GM21360 (cell line): ENCODE measurements at regions not wholly inside any gene's neighbourhood (a gene's known extent, or its start where the extent isn't known, plus 50 kb on each side); places are given as distances from the start of the nearest gene placed in this dataset.
"Not testable (repeated sequence)": the region's sequence is repeated elsewhere in the genome, so short reads cannot be mapped to it uniquely, and the experiment has no call there.

Experiments
- ATAC-seq: cut with Tn5 transposase; IDR thresholded peaks from one replicate; pipeline ENCODE4 v1.9.1; 2021; ENCODE audit warnings: mild to moderate bottlenecking, moderate library complexity; ENCODE audit not compliant: unreplicated experiment

GRCh38 chr11:109965926-109966325 is 127.3 kb upstream of the ZC3H12C start:
- ATAC-seq = not testable (repeated sequence)

DNA sequence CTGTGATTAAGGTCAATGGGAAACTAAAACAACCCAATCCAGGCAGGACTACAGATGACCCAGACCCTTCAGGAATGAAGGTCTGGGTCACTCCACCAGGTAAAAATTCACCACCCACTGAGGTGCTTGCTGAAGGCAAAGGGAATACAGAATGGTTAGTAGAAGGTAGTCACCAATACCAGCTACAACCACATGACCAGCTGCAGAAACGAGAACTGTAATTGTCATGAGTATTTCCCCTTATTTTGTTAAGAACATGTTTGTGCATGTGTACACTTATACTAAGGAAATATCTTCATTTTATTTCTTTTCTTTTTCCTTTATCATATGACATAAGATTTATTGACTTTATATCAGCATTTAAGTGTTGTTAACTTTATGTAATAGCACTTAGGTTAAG is 126.1 kb upstream of the ZC3H12C start:
- not testable (repeated sequence) for ATAC-seq

GRCh38 chr11:109968299-109968698 is 124.9 kb upstream of the ZC3H12C start:
- ATAC-seq = no peak

- ATAC-seq = no peak
Observed at GRCh38 chr11:109968781-109969180, 124.4 kb upstream of the ZC3H12C start.

DNA sequence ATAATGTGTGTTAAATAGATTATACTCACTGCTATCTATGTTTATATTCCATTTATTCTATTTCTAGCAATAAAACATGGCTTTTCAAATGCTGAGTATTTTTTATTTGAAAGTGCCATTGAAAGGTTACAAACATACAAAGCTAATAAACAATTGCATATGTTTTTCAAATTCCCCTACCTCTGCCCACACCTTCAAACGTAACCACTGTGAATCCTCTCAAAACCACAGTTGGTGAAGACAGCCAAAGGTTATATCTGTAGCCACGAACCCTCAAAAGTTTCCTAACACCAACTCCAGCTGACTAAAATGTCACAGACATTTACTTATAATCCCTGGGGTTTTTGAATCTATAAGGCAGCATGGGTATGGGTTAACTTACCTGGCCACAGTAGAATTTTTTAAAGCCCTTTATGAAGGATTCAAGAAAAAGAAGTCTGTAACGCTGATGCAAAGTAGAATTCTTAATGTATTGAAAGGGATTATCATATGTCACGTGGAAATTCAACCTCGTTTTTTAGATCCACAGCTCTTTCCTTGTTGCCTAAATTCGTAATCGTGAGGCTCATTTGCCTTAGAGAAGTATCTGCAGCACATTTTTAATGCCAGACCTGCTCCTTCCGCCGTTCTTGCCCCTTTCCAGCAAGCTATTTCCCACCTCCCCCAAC is 122.5 kb upstream of the ZC3H12C start:
- peak; percentile 53 for ATAC-seq

DNA sequence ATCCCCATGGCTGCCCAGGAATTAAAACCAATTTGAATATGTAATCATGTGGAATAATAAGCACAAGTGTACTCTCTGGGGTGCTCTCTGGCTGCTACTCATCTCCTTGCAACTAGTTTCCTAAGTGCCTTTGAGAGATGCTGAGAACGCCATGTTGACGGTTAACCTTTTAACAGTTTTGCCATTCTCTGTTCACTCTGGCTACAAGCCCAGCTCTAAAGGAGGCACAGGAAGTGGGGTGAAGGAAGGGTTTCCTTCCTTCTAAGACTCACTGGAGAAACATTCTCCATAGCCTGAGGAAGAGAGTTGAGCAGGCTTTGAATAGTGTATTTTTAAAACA is 122.0 kb upstream of the ZC3H12C start:
- no peak for ATAC-seq

DNA sequence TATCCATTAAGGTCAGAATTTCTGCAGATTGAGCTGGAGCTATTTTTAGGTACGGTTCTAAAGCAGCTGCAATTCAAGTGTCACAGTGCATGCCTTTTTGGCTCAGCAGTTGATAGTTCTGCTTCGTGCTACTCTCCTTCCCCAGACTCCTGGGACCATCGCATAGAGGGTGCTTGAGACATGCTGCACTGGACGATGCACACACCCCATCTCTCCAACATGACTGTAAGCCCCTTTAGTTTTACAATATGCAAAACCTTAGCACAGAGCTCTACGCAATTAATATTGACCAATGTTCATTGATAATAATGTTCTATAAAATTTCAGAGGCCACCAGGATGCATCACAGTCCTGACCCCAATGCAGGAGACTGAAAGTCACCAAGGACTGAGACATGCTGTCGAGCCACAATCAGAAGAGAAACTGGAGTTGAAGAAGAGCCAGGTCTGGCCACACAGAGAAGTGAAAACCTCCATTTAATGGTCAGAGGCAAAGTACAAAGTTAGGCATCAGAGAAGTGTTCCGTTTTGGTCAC is 120.9 kb upstream of the ZC3H12C start:
- peak; percentile 64 for ATAC-seq

DNA sequence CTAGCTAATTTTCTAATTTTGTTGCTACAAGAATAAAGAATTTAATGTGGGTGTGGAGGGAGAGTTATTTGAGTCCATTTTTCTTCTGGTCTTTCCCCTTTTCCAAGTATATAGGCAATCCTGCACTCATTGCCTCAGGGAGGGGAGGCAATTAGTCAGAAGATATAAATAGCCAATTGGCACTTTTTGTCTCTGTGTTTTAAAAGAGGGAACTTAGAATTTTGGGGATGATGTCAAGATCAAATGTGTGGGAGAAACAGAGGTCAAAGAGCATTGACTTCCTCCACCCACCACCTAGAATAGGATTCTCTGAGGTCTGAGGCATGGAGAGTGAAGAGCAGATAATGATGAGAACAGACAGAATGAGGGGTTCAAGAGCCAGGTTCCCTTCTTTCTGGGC is 120.3 kb upstream of the ZC3H12C start:
- no peak for ATAC-seq

GRCh38 chr11:109973486-109973885 is 119.7 kb upstream of the ZC3H12C start:
- ATAC-seq = no peak

DNA sequence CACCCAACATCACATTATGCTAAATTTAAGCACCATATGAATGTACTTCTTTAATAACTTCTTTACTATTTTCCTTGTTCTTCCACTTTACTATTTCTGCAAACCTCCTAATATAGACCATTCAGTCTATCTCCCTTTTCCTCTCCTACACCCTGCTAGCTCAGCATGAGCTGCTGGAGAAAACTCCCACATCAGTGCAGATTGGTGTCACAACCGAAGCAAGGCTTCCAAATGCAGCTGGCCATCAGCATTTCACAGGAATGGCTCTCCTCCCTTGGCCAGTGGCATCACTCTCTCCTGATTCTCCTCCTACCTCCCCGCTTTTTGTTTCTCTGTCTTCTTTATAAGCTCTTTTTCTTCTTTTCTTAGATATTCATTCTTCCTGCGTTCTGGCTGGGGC is 118.7 kb upstream of the ZC3H12C start:
- ATAC-seq = no peak

GRCh38 chr11:109978895-109979294 is 114.3 kb upstream of the ZC3H12C start:
- no peak for ATAC-seq

GRCh38 chr11:109981031-109981636 is 112.1 kb upstream of the ZC3H12C start:
- ATAC-seq = no peak

GRCh38 chr11:109983358-109983757 is 109.8 kb upstream of the ZC3H12C start:
- ATAC-seq = no peak

DNA sequence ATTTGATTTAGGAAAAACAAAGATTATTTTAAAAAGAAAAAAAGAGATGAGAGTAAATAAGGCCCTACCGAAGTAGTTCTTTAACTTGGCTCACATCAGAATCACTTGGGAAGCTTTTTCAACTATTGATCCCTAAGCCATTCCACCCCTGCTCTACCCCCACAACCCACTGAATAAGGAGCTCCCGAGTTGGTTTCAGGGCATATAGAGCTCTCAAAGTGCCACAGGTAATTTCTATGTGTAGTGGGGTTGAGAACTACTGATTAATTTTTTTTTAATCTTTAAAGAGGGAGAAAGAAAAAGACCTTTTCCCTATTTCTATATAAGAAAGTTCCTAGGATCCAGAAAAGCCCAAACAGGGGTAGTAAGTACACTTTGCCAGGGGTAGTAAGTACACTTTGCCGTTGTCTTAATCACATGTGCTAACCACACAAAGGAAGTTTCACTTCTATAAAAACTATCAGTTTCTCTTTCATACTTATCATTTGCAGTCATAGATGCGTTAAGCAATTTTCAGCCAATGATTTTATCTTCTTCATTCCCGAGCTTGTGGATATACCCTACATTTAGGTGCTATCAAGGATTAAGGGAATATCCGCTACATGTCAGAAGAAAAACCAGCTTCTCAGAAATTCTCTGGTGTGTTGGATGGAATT is 108.4 kb upstream of the ZC3H12C start:
- ATAC-seq = peak; percentile 95

DNA sequence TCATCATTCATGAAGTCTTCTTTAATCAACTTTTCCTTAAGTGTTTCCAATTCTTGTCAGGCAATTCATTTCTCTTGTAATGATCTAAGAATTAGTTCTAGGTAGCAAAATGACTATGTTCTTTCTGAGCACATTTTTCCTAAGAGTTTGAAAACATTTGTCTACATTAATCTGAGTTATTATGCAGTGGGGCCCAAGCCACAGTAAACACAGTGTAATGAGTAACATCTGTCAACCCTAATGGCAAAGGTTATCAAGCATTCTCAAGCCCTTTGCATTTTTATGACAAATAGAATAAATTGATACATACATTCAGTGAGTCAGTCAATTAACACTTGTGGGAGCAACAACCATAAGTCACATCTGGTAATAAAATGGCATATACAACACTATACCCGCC is 106.7 kb upstream of the ZC3H12C start:
- no peak for ATAC-seq

GRCh38 chr11:109991835-109992234 is 101.4 kb upstream of the ZC3H12C start:
- ATAC-seq = no peak

GRCh38 chr11:109993786-109994185 is 99.4 kb upstream of the ZC3H12C start:
- no peak for ATAC-seq

- ATAC-seq = no peak
Observed at GRCh38 chr11:109994907-109995306, 98.3 kb upstream of the ZC3H12C start.

DNA sequence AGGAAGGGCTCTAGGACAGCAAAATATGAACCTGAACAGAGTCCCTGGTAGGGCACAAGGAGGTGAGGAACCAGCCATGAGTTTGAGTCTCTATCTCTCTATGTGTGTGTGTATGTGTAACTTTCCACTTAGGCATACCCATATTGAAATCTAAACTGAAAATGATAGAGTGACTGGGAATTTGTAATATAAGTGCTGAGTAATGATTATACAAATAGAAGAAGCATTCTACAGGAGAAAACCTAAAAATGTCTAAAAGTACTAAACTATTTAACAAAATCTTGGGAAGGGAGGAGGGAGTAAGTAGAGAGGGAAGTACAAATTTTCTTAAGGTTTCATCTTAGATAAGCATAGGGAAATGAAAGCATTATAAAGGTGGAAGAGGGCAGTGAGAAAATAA is 97.1 kb upstream of the ZC3H12C start:
- no peak for ATAC-seq

DNA sequence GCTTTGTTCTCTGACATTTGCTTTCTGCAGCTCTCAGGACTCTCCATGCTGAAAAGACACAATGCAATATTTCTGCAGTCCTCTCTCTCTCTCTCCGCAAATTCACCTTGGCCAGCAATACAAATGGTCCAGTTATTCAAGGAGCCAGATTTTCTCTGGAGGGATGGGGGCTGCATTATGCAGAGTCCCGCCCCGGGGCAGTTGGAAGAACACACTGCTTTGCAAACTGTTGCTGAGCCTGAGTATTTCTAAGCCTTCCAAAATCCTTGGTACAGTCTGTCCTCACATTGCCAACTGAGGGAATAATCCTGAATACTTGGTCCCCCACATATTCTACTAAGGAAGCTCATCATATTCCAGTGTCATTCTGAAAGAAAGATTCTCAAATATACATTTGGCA is 94.3 kb upstream of the ZC3H12C start:
- no peak for ATAC-seq

DNA sequence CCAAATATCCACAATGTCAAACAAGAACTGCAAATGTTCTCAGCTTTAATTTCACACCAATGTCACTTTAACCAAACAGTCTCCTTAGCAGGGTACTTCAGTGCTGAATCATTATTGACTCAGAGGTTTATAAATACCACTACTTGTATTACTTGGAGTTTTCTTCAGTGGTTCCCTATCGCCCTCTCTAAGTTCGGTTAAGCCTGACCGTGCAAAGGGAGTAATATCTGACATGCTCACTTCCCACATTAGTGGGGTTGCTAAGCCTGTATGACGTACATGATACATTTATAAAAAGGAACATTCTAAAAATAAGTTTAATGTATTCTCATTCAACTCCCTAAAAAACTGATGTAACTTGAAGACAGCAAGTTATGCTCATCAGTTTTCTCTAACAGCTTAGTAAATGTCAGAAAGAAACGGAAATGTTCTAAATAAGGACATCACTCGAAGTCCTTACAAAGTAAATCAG is 93.1 kb upstream of the ZC3H12C start:
- peak; percentile 98 for ATAC-seq

GRCh38 chr11:110000850-110001249 is 92.3 kb upstream of the ZC3H12C start:
- ATAC-seq = no peak
